ENCODE measurements at regions not wholly inside any gene's neighbourhood (a gene's known extent, or its start where the extent isn't known, plus 50 kb on each side); places are given as distances from the start of the nearest gene placed in this dataset.

GRCh38 chr7:106534271-106534846 lies 126.6 kb downstream of the CCDC71L start:
- TF ChIP-seq CTCF (IDR thresholded peaks at IDR 0.05) (no peak), POLR2A (IDR thresholded peaks at IDR 0.05) (no peak)
